ENCODE measurements at regions not wholly inside any gene's neighbourhood (a gene's known extent, or its start where the extent isn't known, plus 50 kb on each side); places are given as distances from the start of the nearest gene placed in this dataset.
"Not testable (repeated sequence)": the region's sequence is repeated elsewhere in the genome, so short reads cannot be mapped to it uniquely, and the experiment has no call there.

DNA sequence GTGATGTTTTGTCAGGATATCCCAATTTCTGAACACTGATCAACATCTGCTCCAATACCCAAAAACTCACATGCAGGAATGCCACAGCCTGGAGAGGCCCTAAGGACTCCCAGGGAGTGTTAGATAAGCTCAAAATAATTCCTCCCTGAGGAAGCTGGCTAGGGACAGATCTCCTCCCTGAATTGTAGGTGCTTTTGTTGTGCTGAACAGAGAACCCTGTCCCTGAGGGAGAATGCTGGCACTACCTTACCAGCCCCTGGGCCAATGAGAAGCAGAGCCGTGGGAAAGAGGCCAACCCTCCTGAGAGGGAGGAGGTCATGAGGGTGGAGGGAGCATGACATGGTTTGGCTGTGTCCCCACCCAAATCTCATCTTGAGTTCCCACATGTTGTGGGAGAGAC is 73.6 kb upstream of the PTGFRN start:
- TF ChIP-seq, protein P1, sequence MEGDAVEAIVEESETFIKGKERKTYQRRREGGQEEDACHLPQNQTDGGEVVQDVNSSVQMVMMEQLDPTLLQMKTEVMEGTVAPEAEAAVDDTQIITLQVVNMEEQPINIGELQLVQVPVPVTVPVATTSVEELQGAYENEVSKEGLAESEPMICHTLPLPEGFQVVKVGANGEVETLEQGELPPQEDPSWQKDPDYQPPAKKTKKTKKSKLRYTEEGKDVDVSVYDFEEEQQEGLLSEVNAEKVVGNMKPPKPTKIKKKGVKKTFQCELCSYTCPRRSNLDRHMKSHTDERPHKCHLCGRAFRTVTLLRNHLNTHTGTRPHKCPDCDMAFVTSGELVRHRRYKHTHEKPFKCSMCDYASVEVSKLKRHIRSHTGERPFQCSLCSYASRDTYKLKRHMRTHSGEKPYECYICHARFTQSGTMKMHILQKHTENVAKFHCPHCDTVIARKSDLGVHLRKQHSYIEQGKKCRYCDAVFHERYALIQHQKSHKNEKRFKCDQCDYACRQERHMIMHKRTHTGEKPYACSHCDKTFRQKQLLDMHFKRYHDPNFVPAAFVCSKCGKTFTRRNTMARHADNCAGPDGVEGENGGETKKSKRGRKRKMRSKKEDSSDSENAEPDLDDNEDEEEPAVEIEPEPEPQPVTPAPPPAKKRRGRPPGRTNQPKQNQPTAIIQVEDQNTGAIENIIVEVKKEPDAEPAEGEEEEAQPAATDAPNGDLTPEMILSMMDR (conservative IDR thresholded peaks at IDR 0.05) = no peak
- no peak for TF ChIP-seq ZFX (IDR thresholded peaks at IDR 0.05)

DNA sequence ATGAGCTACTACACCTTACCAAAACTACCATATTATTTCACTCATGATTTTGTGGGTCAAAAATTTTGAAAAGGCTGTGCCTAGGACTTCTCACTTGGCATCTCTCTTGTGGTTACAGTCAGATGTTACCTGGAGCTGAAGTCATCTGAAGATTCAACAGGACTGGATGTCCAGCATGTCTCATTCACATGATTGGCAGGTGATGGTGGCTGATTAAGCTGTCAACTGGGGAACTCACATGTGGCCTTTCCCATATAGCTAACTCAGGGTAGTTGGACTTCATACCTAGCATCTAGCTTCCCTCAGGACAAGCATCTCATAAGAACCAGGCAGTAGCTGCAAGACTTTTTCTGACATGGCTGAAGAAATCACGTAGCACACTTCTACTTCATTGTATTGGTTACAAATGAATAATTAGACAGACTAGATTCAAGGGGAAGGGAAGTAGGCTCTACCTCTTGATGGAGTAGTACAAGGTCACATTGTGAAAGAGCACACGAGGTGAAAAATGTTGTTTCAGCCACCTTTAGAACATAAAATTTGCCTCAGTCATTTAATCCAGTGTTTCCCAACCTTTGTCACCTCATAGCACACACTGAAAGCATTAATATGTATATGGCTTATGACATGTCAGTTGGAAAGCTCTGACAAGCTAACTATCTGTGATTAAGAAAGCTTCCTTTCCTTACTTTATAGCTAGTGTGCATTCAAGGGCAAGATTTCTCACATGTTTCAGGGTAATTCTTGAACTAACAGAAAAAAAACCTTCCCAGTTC is 68.0 kb upstream of the PTGFRN start:
- H3K27ac ChIP-seq = no peak overlapping the region
- TF ChIP-seq, protein P1 (conservative IDR thresholded peaks at IDR 0.05) = no peak
- no peak for TF ChIP-seq ZFX (IDR thresholded peaks at IDR 0.05)

More for the DNA sequence above, 73.6 kb upstream of the PTGFRN start:
- no peak overlapping the region for H3K27ac ChIP-seq

DNA sequence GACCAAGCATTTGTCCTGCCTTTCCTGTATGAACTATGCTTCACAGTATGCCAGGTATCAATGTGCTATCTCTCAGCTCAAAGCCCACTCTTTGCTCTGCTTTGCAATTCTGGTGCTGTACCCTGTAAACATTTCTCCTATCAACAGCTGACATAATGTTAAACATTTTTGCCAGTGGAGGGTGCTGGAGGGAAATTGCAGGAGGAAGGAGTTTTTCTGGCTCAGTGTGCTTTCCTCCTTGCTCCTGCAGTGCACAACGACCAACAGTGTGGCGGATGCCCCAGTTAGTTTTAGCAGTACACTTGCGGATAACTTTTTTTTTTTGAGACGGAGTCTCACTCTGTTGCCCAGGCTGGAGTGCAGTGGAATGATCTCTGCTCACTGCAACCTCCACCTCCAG is 67.1 kb upstream of the PTGFRN start:
- no peak for TF ChIP-seq ZFX (IDR thresholded peaks at IDR 0.05)
- TF ChIP-seq, protein P1 (conservative IDR thresholded peaks at IDR 0.05) = peak; percentile 16; the same call in 1 of the 2 replicates
- H3K27ac ChIP-seq = no peak overlapping the region

DNA sequence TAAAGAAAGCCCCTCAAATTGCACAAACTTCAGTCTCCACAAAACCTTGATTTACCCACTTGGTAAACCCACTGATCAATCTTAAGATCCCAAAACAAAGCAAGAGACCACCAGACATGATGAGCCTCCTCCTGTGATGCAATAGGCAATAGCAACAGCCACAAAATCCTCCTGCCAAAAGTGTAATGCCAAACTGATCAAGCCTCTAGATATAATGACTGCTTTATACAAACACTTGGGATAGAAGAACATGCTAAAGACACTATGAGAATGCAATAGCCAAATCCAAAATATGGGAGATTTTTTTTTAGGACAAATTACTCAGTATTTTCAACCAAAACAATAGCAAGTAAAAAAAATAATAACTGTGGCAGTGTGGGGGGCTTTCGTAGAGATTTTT is 64.9 kb upstream of the PTGFRN start:
- H3K27ac ChIP-seq = no peak overlapping the region
- no peak for TF ChIP-seq ZFX (IDR thresholded peaks at IDR 0.05)
- TF ChIP-seq, protein P1 (conservative IDR thresholded peaks at IDR 0.05) = no peak

DNA sequence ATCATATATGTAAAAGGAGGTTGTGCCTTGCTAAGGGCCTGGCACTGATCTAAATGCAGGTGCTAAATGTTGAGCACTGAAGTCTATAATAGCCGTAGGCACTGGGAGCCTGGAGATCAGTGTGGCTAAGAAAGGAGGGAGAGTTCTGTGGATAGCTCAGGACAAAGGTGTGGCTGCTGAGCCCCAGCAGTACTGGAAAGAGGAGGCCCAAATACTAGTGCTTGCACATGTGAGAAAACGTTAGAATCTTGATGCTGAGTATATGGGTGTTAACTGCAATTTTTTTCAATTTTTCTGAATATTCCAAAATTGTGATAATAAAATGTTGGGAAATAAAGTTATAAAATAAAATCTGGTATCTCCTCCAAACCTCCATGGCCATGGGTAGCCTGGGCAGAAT is 62.5 kb upstream of the PTGFRN start:
- TF ChIP-seq, protein P1 (conservative IDR thresholded peaks at IDR 0.05) = no peak
- TF ChIP-seq ZFX (IDR thresholded peaks at IDR 0.05) = no peak
- no peak overlapping the region for H3K27ac ChIP-seq

DNA sequence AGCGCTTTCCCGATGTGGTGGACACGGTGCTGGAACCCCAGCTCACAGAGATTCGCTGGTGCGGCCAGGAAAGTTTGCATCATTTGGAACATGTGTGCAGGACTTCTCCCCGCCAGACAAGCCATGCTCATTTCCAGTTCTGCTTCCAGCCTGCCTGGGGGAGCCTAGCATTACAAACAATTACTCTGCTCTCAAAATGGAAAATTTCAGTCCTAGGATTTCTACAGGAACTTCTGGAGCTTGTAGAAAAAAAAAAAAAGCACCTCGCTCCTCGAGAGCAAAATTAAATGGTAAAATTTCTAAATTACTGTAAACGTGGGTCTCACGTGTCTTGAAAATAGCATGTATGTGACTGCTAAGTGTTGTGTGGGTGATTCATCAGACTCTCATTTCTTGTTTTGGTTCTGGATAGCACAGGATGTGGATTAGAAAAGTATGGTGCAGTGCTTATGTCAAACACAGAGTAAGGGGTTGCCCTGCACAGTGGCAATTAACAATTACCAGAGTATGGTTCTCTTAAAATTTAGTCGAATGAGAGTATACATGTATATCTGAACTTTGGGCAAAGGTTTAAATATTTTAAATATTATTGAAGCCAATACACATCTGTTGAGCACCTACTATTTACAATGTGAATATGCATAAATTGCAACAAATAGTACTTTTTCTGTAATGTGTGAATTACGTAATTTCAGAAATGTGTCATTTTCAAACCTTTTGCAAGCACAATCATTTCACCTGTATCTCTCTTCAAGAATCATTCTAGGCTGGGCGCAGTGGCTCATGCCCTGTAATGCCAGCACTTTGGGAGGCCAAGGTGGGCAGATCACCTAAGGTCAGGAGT is 61.8 kb upstream of the PTGFRN start:
- H3K27ac ChIP-seq = no peak overlapping the region
- TF ChIP-seq, protein P1 (conservative IDR thresholded peaks at IDR 0.05) = no peak
- TF ChIP-seq ZFX (IDR thresholded peaks at IDR 0.05) = no peak

DNA sequence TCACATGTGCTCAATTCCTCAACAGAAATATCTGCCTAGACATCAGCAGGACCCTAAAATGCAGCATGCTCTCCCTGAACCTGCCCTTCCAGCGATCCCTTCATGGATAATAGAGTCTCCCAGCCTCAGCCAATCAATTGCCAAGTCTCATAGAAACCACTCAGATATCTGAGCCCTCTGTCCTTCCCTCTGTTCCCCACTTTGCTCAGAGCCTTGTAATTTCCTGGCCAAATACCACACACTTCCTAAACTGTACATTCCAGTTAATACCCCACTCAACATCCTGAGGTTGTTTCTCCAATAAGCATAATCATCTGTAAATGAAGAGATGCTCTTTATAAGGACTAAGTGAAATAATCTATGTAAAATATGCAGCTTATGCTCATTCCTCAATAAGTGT is 59.3 kb upstream of the PTGFRN start:
- no peak for TF ChIP-seq ZFX (IDR thresholded peaks at IDR 0.05)
- TF ChIP-seq, protein P1 (conservative IDR thresholded peaks at IDR 0.05) = no peak

DNA sequence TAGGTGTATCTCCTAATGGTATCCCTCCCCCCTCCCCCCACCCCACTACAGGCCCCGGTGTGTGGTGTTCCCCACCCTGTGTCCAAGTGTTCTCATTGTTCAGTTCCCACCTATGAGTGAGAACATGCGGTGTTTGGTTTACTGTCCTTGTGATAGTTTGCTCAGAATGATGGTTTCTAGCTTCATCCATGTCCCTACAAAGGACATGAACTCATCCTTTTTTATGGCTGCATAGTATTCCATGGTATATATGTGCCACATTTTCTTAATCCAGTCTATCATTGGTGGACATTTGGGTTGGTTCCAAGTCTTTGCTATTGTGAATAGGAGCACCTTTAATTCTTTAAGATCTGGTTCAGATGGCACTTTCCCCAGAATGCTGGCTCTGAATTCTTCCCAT is 58.5 kb upstream of the PTGFRN start:
- H3K27ac ChIP-seq = not testable (repeated sequence)

More for the DNA sequence above, 59.3 kb upstream of the PTGFRN start:
- no peak overlapping the region for H3K27ac ChIP-seq

All from C4-2B (cell line).